T-helper 22 cell (primary cell): ENCODE measurements at regions not wholly inside any gene's neighbourhood (a gene's known extent, or its start where the extent isn't known, plus 50 kb on each side); places are given as distances from the start of the nearest gene placed in this dataset.

Source experiments
- DNase-seq: peaks from one replicate; pipeline ENCODE4 v3.0.0-alpha.2; 2020; ENCODE audit warnings: low read depth

GRCh38 chr12:92032101-92032500 lies 113.5 kb downstream of the BTG1 start:
- no peak for DNase-seq

GRCh38 chr12:92030618-92031017 lies 115.0 kb downstream of the BTG1 start:
- peak; percentile 48 for DNase-seq

DNA sequence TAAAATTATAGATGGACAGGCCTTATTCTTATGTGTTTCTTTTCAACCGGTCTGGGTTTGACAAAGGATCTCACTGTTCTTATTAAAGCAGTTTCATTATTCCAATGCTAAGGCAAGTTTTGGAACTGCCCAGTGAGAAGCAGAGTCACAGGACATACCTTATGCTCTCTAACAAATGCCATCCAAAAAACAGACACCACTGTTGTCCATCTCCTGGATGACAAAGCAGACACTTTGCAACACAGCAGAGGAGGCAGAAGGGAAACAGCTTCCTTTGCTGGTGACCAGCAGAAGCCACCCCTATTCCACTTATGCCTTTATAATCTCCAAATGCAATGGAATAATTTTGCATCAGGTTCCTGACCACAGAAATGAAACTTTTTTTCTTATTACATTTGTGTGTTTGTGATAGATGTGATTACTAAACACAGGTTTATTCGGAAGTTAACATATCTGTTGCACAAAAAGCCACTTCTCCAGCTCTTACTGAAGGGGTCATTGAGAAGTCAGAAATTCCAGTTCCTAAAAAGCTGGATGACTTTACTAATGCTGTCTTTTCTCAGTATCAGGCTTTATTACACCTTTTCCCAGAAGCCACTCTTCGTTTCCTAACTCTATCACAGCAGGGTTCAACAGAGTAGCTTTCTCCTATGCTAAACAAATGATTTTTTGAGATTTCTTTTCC lies 115.6 kb downstream of the BTG1 start:
- no peak for DNase-seq

DNA sequence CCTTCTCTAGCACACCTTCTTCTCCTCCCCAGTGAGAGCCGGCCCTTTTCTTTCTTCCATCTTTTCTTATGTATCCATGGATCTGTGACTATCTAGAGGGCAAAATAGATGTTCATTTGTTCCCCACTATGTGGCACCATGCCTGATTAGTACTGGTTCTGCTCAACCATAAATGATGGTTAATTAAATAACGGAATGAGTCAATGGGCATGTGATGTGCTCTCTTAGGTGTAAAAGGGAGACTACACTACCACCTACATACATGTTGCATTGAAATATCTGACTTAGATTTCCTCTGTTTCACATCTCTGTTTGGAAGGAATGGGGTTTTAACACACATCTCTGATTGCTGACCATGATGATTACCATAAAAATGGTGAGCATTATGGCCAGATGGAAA lies 116.5 kb downstream of the BTG1 start:
- no peak for DNase-seq

GRCh38 chr12:92028441-92028709 lies 117.3 kb downstream of the BTG1 start:
- no peak for DNase-seq

DNA sequence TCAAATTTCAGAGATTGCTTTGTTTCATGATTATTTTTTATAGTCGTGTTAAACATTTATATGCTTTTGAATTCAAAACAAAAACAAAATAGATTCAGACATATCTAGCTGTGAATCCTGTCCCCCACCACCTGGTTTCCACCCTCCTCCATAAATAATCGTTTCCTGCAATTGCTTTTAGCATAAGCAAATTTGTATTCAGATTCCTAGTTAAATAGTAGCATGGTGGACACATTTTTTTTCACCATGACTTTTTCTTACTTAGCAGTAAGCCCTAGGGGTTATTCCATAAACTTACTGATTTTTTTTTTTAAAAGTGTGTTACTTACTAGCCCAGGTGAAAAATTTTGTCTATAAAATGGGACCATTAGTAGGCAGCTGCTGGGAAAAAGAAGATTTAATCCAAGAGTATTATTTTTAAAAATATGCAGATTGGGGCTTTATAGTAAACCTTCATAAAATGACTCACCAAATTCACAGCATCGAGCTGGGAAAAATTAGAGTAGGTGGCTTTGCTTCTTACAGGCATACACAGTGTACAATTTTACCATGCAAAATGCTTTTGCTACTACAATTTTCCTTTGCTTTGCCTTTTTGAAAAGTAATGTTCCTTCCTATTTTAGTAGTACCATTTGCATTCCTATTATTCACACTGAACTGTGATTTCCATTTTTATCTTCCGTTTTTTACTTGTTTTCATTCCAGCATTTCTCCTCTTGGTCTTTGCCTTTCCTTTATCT lies 117.8 kb downstream of the BTG1 start:
- no peak for DNase-seq

DNA sequence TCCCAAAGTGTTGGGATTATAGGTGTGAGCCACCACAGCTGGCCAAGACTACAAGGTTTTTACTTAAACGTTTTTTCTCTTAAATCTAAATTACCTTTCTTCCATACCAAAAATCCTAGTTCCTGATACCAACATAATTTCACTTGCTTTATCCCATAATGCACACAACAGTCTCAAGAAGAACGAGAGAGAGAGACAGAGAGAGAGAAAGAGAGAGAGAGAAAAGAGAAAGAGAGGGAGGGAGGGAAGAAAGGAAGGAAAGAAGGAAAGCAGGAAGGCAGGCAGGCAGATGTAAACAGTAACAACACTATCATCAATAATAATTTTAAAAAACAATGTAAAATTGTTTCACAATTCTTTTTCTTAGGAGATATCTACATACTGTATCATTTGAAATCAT lies 118.4 kb downstream of the BTG1 start:
- no peak for DNase-seq

- no peak for DNase-seq
These were observed 120.0 kb downstream of the BTG1 start for GRCh38 chr12:92025462-92026207.

GRCh38 chr12:92022093-92022492 lies 123.6 kb downstream of the BTG1 start:
- no peak for DNase-seq

DNA sequence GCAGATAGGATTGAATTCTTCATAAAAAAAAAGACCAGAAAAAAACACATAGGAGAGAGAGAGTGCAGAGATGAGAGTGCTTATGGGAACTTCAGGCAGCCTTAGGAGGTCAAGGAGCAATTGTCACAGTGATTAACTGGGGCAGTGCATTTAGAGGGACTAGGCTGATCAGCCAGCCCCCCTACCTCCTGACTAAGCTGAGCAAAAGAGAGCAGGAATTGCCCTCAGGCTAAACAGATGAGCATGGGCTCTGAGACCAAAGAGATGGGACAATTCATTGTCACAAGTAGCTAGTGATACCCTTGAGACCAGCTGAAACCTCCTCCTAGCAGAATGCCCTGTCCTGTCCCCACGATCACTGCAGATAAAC lies 124.0 kb downstream of the BTG1 start:
- DNase-seq: no peak

DNA sequence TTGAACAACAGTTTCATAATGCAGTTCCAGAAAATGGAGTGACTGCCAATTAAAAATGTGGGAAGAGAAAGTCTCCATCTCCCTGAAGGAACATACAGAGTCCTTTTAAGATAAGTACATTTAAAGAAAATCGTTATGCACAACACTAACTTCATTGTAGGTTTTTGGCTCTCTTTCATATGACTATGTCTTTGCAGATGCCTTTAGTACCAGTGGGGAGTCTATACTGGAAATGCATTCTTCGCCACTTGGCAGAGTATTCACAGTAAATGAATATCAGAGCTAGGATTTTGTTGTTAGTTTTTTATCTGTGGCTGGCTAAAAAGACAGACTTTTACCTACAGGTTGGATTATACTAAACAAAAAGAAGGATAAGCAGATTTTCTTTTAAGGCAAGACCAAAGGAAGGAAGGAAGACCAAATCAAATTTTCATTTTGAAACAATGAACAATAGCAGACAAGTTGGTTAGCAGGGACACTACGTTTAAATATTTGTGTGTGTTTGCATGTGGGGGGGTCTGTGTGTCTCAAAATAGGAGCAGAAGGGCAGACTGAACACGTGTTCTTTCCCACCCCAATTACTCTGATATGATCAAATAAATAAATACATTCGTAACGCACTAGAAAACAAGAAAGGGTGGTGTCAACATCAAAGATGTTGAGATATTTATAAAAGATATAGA lies 124.5 kb downstream of the BTG1 start:
- no peak for DNase-seq

- DNase-seq: no peak
These were observed 126.0 kb downstream of the BTG1 start for GRCh38 chr12:92019491-92020277.

GRCh38 chr12:92012691-92013090 lies 133.0 kb downstream of the BTG1 start:
- DNase-seq: no peak

- DNase-seq: no peak
These were observed 134.6 kb downstream of the BTG1 start for GRCh38 chr12:92010853-92011701.

DNA sequence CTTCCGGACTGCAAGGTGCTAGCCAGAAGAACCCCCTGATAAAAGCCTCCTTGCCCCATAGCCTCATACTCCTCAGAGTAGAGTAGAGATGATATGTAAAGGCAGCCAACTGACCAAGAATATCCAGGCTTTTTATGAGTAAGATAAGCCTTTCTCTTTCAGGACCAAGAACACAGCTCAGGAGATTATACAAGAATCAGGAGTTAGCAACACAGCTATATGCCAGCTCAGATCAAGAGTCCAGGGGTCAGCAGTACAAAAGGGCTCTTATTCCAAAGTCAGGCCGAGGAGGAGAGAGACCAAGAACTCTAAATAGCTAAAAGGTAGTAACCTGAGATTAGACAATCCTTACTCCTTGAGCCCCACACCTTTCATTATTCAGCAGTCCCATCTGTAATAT lies 135.3 kb downstream of the BTG1 start:
- no peak for DNase-seq

DNA sequence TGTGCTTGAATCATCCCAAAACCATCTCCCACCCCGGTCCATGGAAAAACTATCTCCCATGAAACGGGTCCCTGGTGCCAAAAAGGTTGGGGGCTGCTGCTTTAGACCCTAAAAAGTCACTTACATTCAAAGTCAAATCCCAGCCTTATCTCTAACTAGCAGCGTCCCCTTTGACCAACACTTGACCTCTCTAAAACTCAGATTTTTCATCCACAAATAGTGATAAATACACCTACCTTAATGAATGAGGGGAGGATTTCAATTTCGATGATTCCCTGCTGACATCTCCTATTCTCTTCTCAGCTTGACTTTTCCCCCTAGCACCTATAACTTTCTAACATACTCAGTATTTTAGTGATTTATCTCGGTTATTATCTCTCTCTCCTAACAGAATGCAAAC lies 137.3 kb downstream of the BTG1 start:
- no peak for DNase-seq

DNA sequence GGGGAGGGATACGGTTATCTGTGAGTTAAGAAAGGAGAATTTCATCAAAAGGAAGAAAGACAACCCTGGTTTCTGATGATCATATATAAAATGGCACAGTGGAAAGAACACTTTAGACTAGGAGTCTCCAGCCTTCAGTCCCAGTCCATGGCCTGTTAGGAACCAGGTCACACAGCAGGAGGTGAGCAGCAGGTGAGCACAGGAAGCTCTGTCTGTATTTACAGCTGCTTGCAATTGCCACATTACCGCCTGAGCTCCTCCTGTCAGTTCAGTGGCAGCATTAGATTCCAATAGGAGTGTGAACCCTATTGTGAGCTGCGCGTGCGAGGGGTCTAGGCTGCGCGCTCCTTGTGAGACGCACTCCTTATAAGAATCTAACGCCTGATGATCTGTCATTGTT lies 137.9 kb downstream of the BTG1 start:
- DNase-seq: no peak

DNA sequence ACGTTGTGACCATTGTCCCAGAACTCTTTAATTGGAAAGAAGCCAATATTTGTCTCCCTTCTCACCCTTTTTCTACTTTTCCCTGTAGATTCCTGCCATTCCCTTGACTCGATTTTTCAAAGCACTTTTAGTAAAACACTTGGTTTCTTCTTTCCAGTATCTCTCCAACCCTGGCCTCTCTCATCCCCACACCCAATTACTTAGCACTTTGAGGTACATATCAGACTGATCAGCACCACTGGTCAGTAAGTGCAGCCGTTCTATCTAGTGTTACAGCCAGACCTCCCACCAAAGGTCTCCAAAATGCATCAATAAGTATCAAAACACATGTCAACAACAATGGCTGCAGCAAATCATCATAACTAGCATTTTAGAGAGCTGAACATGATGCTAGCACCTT lies 141.9 kb downstream of the BTG1 start:
- DNase-seq: no peak

GRCh38 chr12:92002673-92003382 lies 142.8 kb downstream of the BTG1 start:
- DNase-seq: no peak

- no peak for DNase-seq
These were observed 143.4 kb downstream of the BTG1 start for GRCh38 chr12:92002195-92002649.
